Raji (cell line): ENCODE measurements at regions not wholly inside any gene's neighbourhood (a gene's known extent, or its start where the extent isn't known, plus 50 kb on each side); places are given as distances from the start of the nearest gene placed in this dataset.

Experiments
- POLR2A ChIP-seq: IDR thresholded peaks from 2 replicates; pipeline ENCODE4 v1.6.1; 2011; ENCODE audit warnings: low read depth, low read length, control low read depth; ENCODE audit not compliant: insufficient read depth

DNA sequence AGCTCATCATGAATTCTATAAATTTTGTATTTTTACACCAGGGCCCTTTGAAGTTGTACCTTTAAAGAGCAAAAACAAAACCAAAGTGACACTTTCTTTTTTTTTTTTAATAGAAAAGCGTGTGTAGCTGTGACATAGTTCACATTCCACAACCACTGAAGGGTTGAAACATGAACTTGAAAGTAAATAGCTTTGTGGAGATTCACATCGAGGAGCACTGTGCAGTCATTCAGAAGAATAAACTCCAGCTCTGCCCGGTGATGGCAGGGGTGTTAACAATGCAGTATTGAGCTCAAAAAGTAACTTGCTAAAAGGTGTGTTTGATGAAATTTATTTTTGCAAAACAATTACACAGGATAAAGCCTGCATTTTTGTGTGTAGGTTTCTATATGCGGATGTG lies 1166.2 kb downstream of the TBC1D22A start:
- no peak for TF ChIP-seq POLR2A

DNA sequence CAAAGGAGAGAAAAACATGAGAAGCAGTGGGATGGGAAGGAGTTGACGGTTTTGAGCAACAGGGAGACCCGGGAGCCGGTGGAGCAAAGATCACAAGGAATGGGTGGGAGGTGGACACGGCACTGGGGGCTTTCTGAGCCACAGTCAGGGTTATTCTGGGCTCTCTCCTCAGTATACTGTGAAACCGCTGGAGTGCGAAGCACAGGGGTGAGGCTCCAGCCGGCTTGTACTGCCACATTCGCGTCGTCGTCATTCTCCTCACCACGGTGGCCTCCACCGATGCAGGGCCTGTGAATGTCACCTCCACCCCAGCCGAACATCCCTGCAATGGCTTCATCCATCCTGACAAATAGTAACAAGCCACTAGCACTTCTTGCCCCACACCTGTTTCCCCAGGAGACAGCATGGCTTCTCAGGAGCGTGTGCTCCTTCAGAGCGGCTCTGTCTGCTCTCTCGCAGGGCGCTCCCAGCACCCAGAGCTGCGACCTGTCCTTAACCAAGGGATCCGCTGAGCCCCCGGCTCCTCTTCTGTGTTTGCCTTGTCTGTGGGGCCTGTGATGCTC lies 1165.3 kb downstream of the TBC1D22A start:
- TF ChIP-seq POLR2A: no peak

DNA sequence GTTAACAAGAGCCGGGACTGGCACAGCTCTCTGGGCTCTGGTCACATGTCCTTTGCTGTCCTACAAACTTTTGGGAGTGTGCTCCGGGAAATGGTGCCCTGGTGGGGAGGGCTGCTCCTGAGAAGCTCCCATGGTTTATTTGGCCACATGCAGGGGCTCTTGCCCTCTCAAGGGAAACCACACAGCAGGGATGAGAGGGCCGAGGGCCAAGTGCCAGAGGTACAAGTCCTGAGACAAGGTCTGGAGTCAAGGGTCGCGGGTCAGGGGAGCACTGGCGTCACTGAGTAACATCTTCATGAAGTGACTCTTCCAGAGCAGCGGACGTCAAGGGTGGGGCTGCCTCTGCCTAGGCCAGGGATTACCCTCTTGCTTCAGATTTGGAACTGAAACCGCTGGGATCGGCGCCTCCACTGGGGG lies 1160.6 kb downstream of the TBC1D22A start:
- TF ChIP-seq POLR2A: no peak

DNA sequence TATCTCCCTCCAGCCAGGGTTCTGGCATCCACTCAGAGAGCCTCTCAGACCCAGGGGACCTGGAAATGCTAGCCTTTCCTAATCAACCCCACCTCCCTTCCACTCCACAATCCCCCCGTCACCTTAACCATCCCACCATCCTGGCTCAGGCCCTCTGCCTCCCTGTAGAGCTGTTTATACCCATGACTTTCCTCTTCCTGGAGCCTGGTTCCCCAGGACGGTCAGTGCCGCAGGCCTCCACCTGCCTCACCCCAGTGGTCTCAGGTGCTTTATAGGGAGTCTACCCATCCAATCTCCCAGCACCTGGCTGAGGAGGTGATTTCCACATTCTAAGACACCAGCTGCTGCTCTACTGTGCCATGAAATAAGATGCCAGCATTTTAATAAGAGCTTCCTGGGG lies 1159.5 kb downstream of the TBC1D22A start:
- no peak for TF ChIP-seq POLR2A

DNA sequence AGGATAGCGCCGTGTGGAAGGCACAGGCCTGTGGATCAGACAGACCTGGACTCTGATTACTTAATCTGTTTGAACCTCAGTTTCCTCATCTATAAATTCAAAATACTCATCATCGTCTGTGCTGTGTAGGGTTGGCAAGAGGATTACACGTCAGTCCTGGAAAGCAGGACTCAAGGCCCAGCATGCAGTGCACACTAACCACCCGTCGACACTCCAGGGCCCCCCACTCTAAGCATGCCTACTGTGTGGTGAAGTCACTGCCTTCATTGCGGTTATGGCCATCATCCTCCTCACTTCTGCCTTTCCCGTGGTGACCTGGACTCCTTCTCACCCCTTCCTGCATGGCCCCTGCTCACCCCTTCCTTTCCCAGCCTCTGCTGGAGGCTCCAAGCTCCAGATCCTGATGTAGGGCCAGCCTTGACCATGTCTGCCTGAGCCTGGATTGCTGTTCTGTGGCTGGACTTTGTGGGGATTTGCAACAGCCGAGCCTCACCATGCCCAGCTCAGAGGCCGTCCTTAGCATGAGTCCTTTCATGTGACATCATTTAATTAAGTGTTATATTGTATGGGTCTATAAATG lies 1158.0 kb downstream of the TBC1D22A start:
- no peak for TF ChIP-seq POLR2A

DNA sequence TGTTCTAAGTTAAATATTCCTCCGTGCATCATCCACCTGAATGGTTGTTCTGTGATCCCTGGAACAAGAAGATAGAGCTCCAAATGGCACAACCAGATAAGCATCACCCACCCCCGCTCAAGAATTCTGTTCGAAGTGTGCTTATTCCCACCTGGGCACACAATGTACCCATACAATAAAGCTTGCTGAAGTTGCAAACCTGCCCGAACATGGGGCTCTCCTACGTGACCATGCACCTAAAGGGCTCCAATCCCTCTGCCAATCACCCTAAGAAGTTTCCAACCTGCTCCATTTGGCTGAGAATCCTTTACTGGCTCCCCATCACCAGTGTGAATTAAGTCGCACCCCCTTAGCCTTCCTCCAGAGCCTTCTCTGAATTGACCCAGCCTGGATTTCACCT lies 1157.4 kb downstream of the TBC1D22A start:
- no peak for TF ChIP-seq POLR2A

DNA sequence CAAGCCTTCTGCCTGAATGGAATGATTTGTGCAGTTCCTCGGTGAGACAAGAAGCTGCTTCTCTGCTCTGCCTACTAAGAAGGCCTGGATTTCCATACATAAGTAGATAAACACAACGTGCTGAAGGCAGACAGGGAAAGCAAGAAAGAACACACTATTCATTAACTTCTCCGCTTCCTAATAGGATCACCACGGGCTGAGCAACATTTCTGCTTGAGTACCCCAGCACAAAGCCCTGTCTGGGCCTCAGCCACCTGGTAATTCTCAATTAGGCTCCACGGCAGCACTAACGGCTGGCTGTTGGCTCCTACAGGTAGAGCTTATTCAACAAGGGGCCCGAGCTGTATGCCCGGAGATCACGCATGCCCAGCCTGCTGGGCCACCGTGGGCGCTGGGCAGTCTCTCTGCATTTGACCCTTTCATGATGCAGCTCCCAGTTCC lies 1156.6 kb downstream of the TBC1D22A start:
- TF ChIP-seq POLR2A: no peak

DNA sequence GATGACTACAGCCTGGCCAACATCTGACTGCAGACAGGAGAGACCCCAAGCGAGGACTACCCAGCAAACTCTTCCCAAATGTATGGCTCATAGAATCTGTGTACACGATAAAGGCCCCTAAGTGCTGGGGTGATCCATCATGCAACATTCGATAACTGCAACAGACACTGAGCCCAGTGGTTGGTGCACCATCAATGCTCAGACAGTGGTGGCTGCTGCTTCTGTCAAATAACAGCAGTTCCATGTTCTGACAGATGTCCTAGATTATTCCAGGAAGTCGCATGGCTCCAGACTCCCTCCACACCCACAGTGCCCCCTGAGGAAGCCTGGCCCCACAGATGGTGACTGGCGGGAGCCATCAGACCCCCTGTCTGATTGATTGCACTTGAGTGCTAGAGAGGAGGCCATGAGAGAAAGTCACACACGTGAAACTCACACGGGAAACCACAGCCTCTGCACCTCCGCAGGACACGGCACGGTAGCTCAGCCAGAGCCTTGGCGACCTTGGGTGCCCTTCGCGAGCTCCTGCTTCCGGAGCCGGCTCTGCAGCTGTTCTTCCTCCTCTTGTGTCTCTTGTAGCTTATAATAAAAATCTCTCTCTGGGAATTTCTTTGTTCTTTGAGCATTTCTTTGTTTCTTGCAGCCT lies 1155.9 kb downstream of the TBC1D22A start:
- TF ChIP-seq POLR2A: no peak

DNA sequence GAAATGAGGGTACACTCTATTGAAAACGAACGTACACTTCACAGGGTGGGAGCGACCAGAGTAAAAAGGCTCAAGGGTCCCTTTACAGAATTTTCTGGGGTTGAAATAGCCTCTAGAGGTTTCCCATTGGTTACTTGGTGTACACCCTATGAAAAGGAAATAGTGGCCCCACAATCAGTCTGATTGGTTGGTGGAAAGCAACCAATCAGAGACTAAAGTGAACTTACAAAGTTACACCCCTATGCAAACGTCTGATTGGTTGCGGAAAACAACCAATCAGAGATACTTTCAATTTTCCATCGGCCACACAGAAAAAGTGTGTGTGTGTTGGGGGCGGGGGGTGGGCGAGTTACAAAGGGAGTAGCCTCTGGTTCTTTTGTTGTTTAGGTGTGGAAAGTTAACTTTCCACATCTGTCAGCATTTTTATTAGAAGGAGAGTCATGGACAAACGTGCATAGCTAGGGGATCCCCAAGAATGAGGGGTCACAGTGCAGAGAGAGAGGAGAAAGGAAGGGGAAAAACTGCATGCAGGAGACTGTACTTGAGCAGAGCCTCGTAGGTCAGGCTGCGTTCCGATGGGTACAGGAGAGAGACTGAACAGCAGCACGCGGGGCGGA lies 1152.1 kb downstream of the TBC1D22A start:
- TF ChIP-seq POLR2A: no peak

DNA sequence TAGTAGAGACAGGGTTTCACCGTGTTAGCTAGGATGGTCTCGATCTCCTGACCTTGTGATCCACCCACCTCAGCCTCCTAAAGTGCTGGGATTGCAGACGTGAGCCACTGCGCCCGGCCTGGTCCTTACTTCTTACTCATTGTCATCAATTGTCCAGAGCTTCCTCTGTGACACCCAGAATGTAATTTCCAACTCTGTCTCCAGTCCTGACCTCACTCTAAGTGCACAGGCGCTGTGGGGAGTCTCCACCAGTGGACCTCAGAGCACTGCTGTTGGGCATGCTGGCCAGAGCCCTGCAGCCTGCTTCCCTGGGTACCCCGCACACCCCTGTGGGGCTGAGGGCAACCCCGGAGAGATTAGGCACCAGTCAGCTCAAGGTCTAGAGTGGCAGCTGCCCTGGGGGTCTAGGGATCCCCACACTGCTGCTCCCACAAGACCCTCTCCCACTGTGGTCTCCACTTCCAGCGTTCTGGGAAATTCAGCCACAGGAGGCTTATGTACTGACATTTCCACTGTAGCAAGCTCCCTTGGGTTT lies 1140.3 kb downstream of the TBC1D22A start:
- TF ChIP-seq POLR2A: no peak

DNA sequence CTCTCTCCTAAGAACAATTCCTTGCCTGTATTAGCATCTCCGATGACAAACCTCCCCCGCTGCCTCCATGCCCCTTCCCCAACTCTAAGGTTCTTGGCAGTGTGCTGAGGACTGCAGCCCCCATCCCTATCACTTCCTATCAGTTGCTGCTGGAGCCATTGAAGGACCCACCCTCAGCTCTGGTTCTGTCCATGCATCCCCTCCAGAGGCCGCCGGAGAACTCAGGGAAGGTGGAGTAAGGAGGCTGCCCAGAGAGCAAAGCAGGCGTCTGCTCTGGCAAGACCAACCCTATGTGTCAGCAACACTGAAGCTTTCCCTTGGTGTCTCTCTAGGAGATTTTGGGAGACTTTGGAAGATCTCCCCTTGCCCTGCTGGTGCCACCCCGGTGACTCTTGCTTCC lies 1139.5 kb downstream of the TBC1D22A start:
- TF ChIP-seq POLR2A: no peak

DNA sequence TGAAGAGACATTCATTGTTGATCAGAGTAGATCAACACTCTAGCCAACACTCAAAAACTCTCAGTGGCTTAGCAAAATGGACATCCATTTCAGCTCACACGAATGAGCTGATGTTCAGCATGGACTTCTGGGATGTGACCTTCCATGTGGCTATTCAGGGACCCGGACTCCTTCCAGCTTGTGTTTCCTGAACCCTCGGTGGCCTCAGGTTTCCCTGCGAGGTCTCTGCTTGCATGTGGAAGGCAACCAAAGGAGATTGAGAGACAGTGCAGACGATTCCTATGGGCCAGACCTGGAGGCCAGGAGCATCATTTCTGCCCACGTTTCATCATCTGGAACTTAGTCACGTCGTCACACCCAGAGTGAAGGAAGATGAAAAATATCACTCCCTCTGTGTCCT lies 1137.4 kb downstream of the TBC1D22A start:
- no peak for TF ChIP-seq POLR2A

DNA sequence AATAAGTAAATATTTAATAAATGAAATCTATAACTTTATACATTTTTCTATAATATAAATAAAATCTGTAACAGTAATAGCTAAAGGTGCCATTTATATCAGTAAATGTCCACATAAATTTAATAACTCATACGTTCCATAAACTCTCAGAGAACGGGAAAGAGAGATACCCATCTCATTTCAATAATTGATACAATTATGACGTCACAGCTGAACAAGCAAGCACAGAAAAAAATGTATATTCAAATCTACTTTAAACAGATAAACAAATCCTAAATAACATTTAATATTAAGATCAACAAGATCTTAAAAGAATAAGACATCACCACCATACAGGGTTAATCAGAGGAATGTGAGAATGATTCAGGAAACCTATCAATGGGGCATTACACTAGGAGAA lies 1136.5 kb downstream of the TBC1D22A start:
- no peak for TF ChIP-seq POLR2A

DNA sequence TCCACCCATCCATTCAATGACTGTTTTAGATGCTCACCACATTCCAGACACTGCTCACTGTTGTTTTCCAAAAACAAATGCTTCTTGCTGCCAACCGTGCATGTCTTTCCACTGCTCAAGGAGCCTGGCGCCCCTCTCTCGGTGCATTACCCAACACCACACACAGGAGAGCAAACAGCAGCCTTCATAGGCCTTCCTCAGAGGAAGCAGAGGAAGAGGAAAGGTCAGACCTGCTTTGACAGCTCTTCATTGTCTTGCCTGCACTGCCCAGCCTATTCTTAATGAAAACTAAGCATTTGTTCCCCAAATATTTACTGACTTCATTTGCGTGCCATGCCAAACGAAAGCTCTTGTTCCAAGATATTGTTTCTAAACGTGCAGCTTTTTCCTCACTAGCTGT lies 1129.2 kb downstream of the TBC1D22A start:
- no peak for TF ChIP-seq POLR2A

DNA sequence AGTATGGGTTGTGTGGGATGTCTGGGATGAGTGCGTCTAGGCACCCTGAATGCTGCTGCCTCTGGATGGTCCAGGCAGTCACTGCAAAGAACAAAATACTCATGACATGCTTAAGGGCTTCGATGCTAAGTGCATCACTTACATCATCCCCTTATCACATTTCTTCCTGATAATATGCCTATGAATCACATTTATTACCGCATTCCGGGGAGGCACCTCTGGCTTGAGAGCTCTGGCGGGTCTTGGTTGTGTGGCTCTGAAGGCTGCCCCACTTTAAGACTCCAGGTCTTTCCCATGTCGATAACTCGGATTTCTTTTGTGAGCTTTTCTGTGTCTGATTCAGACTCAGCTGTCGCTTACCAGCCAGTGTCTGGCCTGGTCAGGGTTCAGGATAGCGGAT lies 1126.4 kb downstream of the TBC1D22A start:
- TF ChIP-seq POLR2A: no peak

DNA sequence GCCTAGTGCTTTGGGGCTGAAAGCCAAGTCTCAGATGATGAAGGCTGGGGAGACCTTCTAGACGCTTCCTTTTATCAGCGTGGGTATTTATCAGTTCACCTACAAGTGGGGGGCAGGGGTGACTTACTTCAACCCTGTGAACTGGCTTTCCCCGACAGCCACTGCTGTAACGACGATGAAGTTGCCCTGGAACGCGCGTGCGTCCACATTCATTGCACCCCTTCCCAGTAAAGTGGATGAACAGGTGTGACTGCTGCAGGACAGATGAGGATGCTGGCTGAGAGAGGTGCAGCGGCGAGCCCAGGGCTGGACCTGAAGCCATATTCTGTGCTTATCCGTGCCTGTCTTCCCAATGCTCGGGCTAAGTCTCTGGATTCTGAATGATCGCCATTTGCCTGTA lies 1122.3 kb downstream of the TBC1D22A start:
- TF ChIP-seq POLR2A: no peak

DNA sequence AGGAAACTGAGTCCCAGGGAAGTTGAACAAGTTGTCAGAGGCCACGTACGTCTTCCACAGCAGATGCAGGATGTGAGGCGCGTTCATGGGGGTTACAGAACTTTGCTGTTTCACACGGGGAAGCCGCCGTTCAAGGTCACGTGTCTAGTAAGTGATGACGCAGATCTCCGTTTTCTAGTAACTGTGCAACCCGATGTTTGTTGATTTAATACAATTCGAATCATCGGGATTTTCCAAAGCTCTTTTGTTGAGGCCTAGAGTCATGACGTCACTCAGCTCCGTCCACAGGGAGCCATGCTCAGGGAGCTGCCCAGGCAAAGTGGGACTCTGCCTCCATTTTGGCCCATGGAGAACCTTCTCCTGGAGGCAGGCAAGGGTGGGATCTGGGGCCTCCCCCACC lies 1121.8 kb downstream of the TBC1D22A start:
- no peak for TF ChIP-seq POLR2A

DNA sequence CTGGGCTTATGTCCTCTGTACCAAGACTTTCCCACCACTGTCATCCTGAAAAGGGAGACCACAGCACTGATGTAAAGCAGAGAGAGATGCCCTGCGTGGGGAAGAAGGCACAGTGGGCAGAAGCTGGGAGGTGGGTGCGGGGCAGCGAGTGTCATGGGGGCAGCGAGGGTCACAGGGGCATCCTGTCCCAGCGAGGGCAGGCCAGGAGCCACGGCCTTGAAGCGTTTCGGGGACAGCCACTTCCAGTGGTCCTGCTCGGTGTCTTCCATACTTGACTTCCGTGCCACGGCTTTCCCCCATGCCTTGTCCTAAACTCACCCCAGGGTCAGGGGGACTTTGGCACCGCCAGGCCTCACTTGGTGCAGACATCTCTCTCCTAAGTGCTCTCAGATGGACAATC lies 1121.3 kb downstream of the TBC1D22A start:
- no peak for TF ChIP-seq POLR2A
